ENCODE measurements at regions not wholly inside any gene's neighbourhood (a gene's known extent, or its start where the extent isn't known, plus 50 kb on each side); places are given as distances from the start of the nearest gene placed in this dataset.

- Histone ChIP-seq H3K18ac (ENCODE audit: low read depth, low read length) (no peak overlapping the region), H2BK5ac (ENCODE audit: low read depth, low read length, poor library complexity, severe bottlenecking) (no peak overlapping the region), H4K91ac (ENCODE audit: insufficient read depth, low read depth, low read length) (no peak overlapping the region), H3K4me3 (ENCODE audit: insufficient read depth, low read depth, low read length) (no peak overlapping the region), H2BK120ac (ENCODE audit: low read depth, low read length) (no peak overlapping the region), H2BK15ac (ENCODE audit: low read depth, low read length) (no peak overlapping the region), H3K4me2 (ENCODE audit: low read depth, low read length) (no peak overlapping the region), H2AK5ac (ENCODE audit: low read depth, low read length) (no peak overlapping the region), H3K4ac (ENCODE audit: low read depth, low read length) (no peak overlapping the region), H4K5ac (ENCODE audit: low read depth, low read length) (no peak overlapping the region), H3K9me3 (ENCODE audit: control insufficient read depth, insufficient read depth, low read length) (peaks cover 9% of the 10 kb centered on the region), H2AFZ (replicated peaks; ENCODE audit: low read length, poor library complexity) (no peak overlapping the region), H3K27ac (ENCODE audit: insufficient read depth, low read length) (no peak overlapping the region), H3K9me1 (ENCODE audit: insufficient read depth, low read length) (no peaks in the 10 kb centered on the region), H2AK9ac (replicated peaks; ENCODE audit: low read depth, low read length, poor library complexity) (no peak overlapping the region), H3K4me1 (ENCODE audit: control insufficient read depth, insufficient read depth, low read length) (no peaks in the 10 kb centered on the region), H3K36me3 (ENCODE audit: control insufficient read depth, insufficient read depth, low read length) (no peaks in the 10 kb centered on the region), H4K8ac (ENCODE audit: low read depth in 2 of 2, low read length in 2 of 2) (no peak overlapping the region), H2BK20ac (ENCODE audit: low read depth, low read length) (no peak overlapping the region), H3K14ac (replicated peaks; ENCODE audit: low read depth, low read length) (no peak overlapping the region), H3K23ac (ENCODE audit: low read depth, low read length) (no peak overlapping the region), H3K9ac (ENCODE audit: low read depth, low read length) (no peak overlapping the region), H4K20me1 (ENCODE audit: insufficient read depth, low read length) (no peaks in the 10 kb centered on the region), H3K27me3 (ENCODE audit: control insufficient read depth, insufficient read depth, low read length) (no peaks in the 10 kb centered on the region), H3K56ac (ENCODE audit: extremely low read depth, insufficient read depth, low read length) (no peak overlapping the region), H3K79me1 (ENCODE audit: low read depth in 1 of 2, low read length in 2 of 2) (no peaks in the 10 kb centered on the region)
- TF ChIP-seq BHLHE40 (IDR thresholded peaks at IDR 0.05; ENCODE audit: low read depth, low read length) (no peak), MXI1 (IDR thresholded peaks at IDR 0.05; ENCODE audit: borderline replicate concordance, low read depth, low read length) (no peak), USF2 (IDR thresholded peaks at IDR 0.05; ENCODE audit: low read depth, low read length) (no peak), FOS (IDR thresholded peaks at IDR 0.05; ENCODE audit: low read depth, low read length) (no peak)
- dilution Hi-C loops (cut with HindIII; ENCODE audit: low sequenced_read_pairs, unreplicated experiment): no loop called here
- BruUV-seq (replicated peaks): no TSS peak
- intact Hi-C loops (cut with micrococcal nuclease): no loop called here
- WGBS, 2 experiments (ENCODE audit: extremely low coverage in 2 of 2, insufficient read length in 1 of 2): no CpG with 5 or more reads among the region's 2 CpGs
- DNase-seq (no peak), ATAC-seq (ENCODE audit: low read depth) (no peak)
- ChIA-PET POLR2A (ENCODE audit: unreplicated experiment) (no interaction called here), CTCF (no interaction called here)
- in situ Hi-C loops (cut with MboI; ENCODE audit: low sequenced_read_pairs): no loop called here
Observed at GRCh38 chr4:116516711-116517110, 568.7 kb downstream of the TRAM1L1 start.

Data from IMR-90 (cell line).